Heart right ventricle (tissue), 16 donors: ENCODE measurements at regions not wholly inside any gene's neighbourhood (a gene's known extent, or its start where the extent isn't known, plus 50 kb on each side); places are given as distances from the start of the nearest gene placed in this dataset.

Experiments used
- ATAC-seq, 8 donors: fragments of 200-7000 bp; cut with Tn5 transposase; one replicate each; pipeline ENCODE4 v1.9.1; 2020; ENCODE audit warnings: mild to moderate bottlenecking in 8 of 8, moderate library complexity in 8 of 8, moderate number of reproducible peaks in 1 of 8
- DNase-seq, 2 donors: peaks; one replicate each; pipeline ENCODE4 v3.0.0-alpha.2; 2020
- H3K27ac ChIP-seq, 10 donors: fragments of 200-600 bp; sonication (generic) in 2 of 10; one replicate each; pipeline versions ENCODE4 v1.5.0 to v1.8.0; 2020 to 2022; ENCODE audit warnings: mild to moderate bottlenecking in 3 of 10
- H3K27me3 ChIP-seq, 7 donors: fragments of 200-600 bp; one replicate each; pipeline ENCODE4 v1.8.0; 2021 to 2022; ENCODE audit warnings: mild to moderate bottlenecking in 2 of 7
- H3K36me3 ChIP-seq, 9 donors: fragments of 200-600 bp; sonication (generic) in 1 of 9; one replicate each; pipeline versions ENCODE4 v1.5.0 to v1.8.0; 2020 to 2022; ENCODE audit warnings: mild to moderate bottlenecking in 2 of 9
- H3K4me1 ChIP-seq, 9 donors: fragments of 200-600 bp; sonication (generic) in 1 of 9; one replicate each; pipeline versions ENCODE4 v1.5.0 to v1.8.0; 2020 to 2022; ENCODE audit warnings: mild to moderate bottlenecking in 4 of 9
- H3K4me3 ChIP-seq, 10 donors: fragments of 200-600 bp; sonication (generic) in 2 of 10; one replicate each; pipeline versions ENCODE4 v1.5.0 to v1.8.0; 2020 to 2022; ENCODE audit warnings: mild to moderate bottlenecking in 7 of 10, moderate library complexity in 2 of 10
- H3K9me3 ChIP-seq, 11 donors: fragments of 200-600 bp in 10 of 11; sonication (generic) in 2 of 11; one replicate each; pipeline versions ENCODE4 v1.5.0 to v1.8.0; 2013 to 2022; ENCODE audit warnings: mild to moderate bottlenecking in 2 of 11, control low read depth in 1 of 11, moderate library complexity in 1 of 11
- WGBS, 2 donors: extraction: QIAGEN DNeasy Blood & Tissue Kit; methylation state at CpG; one replicate each; pipeline ENCODE4 v1.1.7; 2013; ENCODE audit warnings: inconsistent platforms in 1 of 2; 5-methylcytosine and 5-hydroxymethylcytosine counted together
- intact Hi-C, 10 donors: fragments of 100-400 bp; cut with DNase I; formaldehyde crosslinking; loops; one replicate each; pipeline versions ENCODE4 v1.11.1 to v1.14.2; 2022
- TF ChIP-seq, protein P1 (sequence below), 9 donors: fragments of 200-600 bp; sonication (generic) in 2 of 9; IDR thresholded peaks; one replicate each; pipeline versions ENCODE4 v1.5.0 to v1.8.0; 2021 to 2022; ENCODE audit warnings: antibody characterized with exemption in 9 of 9, mild to moderate bottlenecking in 5 of 9, moderate library complexity in 1 of 9
- donor health status: Arrhythmogenic right ventricular cardiomyopathy.
- donor health status: ischemic (EF 13 %, LVEDD 7.1; RV severe dilation, severe dysfunction).
- donor health status: healthy with polysubstance abuse.
- donor health status: DM: no; HTN: yes; CAD: no.
- donor health status: DM: no; HTN: no; CAD: no.
- donor health status: ischemic (EF 25% LVEDD 6.9; RV normal size, moderate dysfunction).
- donor health status: ischemic (EF 25% LVEDD 5.7; RV mildly dilated, moderate dysfunction).
- donor health status: healthy.
- donor health status: DM: yes; HTN: yes; CAD: no.
- donor health status: Ischemic cardiomyopathy.
- donor health status: ischemic (EF 35%, LVEDD 5.7; RV mildly dilated, moderate dysfunction).
- donor health status: nonischemic (EF 11% LVEDD 7.7; RV severe dilation, severe dysfunction).
- donor health status: DM: yes; HTN: yes; CAD: no.
- donor health status: PGD.
- donor health status: ischemic (EF 29% LVEDD 5.4; RV normal size, mild dysfunction).
- donor health status: nonischemic (EF 23%, LVEDD 6.1; RV moderate dilation, normal function).

GRCh38 chr5:125484272-125484741, 737.9 kb upstream of the ZNF608 start:
- Histone ChIP-seq H3K4me3 (no peak overlapping the region), H3K4me1 (peaks cover 0 to 23% (median 14%) of the 10 kb centered on the region in 9 donors), H3K27ac (peak overlapping the region in 7 of 10 donors; percentile 45 to 69 (median 63)), H3K9me3 (no peaks in the 10 kb centered on the region), H3K36me3 (no peaks in the 10 kb centered on the region), H3K27me3 (no peaks in the 10 kb centered on the region)
- TF ChIP-seq, protein P1, sequence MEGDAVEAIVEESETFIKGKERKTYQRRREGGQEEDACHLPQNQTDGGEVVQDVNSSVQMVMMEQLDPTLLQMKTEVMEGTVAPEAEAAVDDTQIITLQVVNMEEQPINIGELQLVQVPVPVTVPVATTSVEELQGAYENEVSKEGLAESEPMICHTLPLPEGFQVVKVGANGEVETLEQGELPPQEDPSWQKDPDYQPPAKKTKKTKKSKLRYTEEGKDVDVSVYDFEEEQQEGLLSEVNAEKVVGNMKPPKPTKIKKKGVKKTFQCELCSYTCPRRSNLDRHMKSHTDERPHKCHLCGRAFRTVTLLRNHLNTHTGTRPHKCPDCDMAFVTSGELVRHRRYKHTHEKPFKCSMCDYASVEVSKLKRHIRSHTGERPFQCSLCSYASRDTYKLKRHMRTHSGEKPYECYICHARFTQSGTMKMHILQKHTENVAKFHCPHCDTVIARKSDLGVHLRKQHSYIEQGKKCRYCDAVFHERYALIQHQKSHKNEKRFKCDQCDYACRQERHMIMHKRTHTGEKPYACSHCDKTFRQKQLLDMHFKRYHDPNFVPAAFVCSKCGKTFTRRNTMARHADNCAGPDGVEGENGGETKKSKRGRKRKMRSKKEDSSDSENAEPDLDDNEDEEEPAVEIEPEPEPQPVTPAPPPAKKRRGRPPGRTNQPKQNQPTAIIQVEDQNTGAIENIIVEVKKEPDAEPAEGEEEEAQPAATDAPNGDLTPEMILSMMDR (IDR thresholded peaks at IDR 0.05): no peak
- ATAC-seq (peak in 2 of 8 donors; percentile 28 to 53), DNase-seq (no peak)
- intact Hi-C loops: loop anchor here in 1 of 10 donors (10.0 kb wide), 1 partner anchor 100 kb away; no protein-coding TSS in a partner anchor
- WGBS, 2 donors: 45 to 54% methylated on average over 3 of the region's 3 CpGs

DNA sequence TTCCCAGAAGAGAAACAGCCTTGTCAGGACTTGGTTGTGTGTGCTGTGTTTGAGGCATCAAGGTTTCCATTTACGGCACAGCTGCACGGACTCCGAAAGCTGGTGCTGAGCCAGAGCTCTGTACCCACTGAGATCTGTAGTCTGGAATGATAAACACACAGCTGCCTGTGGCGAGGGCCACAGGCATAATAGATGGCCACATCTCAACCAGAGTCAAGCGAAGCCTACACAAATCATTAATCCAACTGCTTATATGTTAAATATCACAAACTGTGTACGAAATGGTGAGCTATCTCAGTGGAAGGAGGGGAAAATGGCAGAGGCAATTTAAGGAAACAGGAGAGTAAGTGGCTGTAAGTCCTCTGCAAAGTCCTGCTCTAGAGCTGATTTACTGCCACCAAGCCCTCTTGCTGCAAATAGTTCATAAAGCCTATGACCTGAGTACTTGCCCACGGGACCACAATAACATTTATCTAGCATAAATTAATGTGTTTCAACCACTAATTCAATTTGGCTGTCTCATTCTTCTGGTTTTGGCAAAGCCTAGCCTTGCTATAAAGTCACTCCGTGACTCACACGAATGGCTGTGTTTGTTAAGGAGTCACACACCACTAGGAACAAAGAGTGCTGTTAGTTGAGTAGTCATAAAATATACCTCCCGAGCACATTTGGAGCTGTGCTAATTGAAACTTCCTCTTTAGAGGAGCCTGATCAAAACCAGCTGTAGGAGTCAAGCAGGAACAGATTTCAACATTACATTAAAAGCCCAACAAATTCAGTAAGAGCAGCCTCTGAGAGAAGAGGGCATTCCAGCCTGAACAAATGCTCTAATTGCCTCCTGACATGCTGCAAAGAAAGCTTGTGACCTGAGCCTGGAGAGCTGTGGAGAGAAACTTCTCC, 738.6 kb upstream of the ZNF608 start:
- H3K27me3 ChIP-seq: no peaks in the 10 kb centered on the region
- no peaks in the 10 kb centered on the region for H3K9me3 ChIP-seq
- H3K4me1 ChIP-seq: peaks cover 0 to 23% (median 14%) of the 10 kb centered on the region in 9 donors
- 39 to 48% methylated on average over 10 of the region's 10 CpGs for WGBS, 2 donors
- TF ChIP-seq, protein P1 (IDR thresholded peaks at IDR 0.05): no peak
- DNase-seq (peak; percentile 48 to 52), ATAC-seq (peak; percentile 87 to 95 (median 92))
- intact Hi-C loops: loop anchor here in 1 of 10 donors (10.0 kb wide), 1 partner anchor 100 kb away; no protein-coding TSS in a partner anchor
- no peaks in the 10 kb centered on the region for H3K36me3 ChIP-seq
- peak overlapping the region in 9 of 10 donors; percentile 38 to 69 (median 57) for H3K27ac ChIP-seq
- H3K4me3 ChIP-seq: peak overlapping the region in 1 of 10 donors; percentile 16

- no peaks in the 10 kb centered on the region for H3K27me3 ChIP-seq
- intact Hi-C loops: loop anchor here in 1 of 10 donors (10.0 kb wide), 1 partner anchor 99 kb away; no protein-coding TSS in a partner anchor
- H3K9me3 ChIP-seq: no peaks in the 10 kb centered on the region
- TF ChIP-seq, protein P1 (IDR thresholded peaks at IDR 0.05): no peak
- H3K4me3 ChIP-seq: no peak overlapping the region
- ATAC-seq: no peak
- WGBS, 2 donors: 79 to 84% methylated on average over 3 of the region's 3 CpGs
- no peak for DNase-seq
- H3K36me3 ChIP-seq: no peaks in the 10 kb centered on the region
- H3K27ac ChIP-seq: peak overlapping the region in 7 of 10 donors; percentile 1 to 69 (median 38)
- H3K4me1 ChIP-seq: peaks cover 0 to 23% (median 14%) of the 10 kb centered on the region in 9 donors
Measured at GRCh38 chr5:125485771-125486170, 739.3 kb upstream of the ZNF608 start.

GRCh38 chr5:125486634-125487033, 740.2 kb upstream of the ZNF608 start:
- ATAC-seq: no peak
- H3K27me3 ChIP-seq: no peaks in the 10 kb centered on the region
- no peak overlapping the region for H3K27ac ChIP-seq
- intact Hi-C loops: loop anchor here in 1 of 10 donors (10.0 kb wide), 1 partner anchor 98 kb away; no protein-coding TSS in a partner anchor
- no peak for DNase-seq
- H3K4me3 ChIP-seq: no peak overlapping the region
- no peaks in the 10 kb centered on the region for H3K9me3 ChIP-seq
- WGBS, 2 donors: 95 to 97% methylated on average over 2 of the region's 2 CpGs
- H3K36me3 ChIP-seq: no peaks in the 10 kb centered on the region
- TF ChIP-seq, protein P1 (IDR thresholded peaks at IDR 0.05): no peak
- peaks cover 0 to 23% (median 14%) of the 10 kb centered on the region in 9 donors for H3K4me1 ChIP-seq
